Suppressor macrophage treated with lipopolysaccharide for 1 hour (primary cell): ENCODE measurements at regions not wholly inside any gene's neighbourhood (a gene's known extent, or its start where the extent isn't known, plus 50 kb on each side); places are given as distances from the start of the nearest gene placed in this dataset.
"Not testable (repeated sequence)": the region's sequence is repeated elsewhere in the genome, so short reads cannot be mapped to it uniquely, and the experiment has no call there.

Experiments
- DNase-seq, 3 donors: peaks; one replicate each; pipeline ENCODE4 v3.0.0-alpha.2; 2020 to 2022

DNA sequence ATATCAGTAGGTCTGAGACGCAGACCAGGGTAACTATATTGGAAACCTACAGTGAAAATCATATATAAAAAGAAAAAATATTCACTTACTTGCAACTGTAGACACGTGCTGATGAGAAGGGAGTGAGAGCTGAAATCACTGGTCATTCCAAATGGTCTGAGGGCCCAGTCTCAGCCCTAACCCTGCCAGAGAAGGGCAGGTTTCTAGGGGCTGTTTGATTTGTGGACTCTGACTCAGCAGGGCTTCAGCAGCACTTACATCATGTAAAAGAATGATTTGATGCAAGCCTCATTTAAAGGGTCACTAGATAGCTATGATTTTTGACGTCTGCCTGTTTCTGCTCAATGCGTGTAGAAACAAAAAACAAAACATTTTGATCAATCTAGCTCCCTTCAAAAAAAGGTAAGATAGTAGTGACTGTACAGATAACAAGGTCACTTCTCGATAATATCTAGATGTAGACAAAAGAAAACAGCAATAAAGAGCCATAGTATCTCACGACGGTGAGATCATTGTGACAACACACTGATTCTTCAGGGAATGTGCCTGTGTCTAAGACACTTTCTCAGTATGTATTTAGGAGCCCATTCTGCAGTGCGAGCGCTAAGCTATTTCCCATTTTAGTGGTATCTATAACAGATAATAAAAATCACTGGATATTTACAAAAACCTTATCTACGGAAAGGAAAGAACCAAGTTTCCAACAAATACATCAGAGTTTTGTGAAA lies 307.2 kb downstream of the HIVEP2 start:
- DNase-seq = no peak

- no peak for DNase-seq
Measured at GRCh38 chr6:142642651-142643050, 302.3 kb downstream of the HIVEP2 start.

- DNase-seq = no peak
Measured at GRCh38 chr6:142644866-142645265, 300.1 kb downstream of the HIVEP2 start.

DNA sequence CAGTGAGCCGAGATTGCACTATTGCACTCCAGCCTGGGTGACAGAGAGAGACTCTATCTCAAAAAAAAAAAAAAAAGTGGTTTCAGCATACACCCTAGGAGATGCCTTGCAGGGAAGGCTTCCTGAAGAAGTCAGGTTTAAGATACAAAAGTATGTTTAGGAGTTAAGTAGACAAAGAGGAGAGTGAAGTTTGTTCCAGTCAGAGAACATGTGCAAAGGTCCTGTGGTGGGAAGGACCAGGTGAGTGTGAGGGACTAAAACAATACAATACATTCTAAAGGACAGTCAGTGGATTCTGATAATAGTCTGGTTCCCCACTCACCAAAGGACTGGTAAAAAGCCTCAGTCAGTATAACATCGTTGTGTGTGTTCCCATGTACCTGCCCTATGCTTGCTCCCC lies 299.3 kb downstream of the HIVEP2 start:
- DNase-seq = no peak

GRCh38 chr6:142647449-142648035 lies 297.4 kb downstream of the HIVEP2 start:
- no peak for DNase-seq

DNA sequence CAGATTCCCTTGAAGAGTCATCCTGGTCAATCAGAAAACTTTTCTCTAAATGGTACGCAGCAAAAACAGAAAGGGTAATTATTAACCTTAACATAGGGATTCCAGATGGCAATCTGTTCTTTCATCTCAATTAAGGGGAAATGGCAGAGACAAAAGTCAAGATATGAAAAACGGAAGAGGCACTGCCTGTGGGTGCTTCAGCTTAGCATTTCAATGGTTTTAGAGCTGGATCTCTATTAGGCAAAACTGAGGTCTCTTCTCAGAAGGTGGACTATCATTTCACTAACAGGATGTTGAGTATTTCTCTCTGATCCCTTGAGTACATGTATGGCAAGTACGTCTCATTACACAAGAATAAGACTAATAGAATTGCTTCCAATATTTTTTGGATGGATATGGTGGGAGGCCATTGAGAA lies 296.9 kb downstream of the HIVEP2 start:
- no peak for DNase-seq

GRCh38 chr6:142648526-142648925 lies 296.4 kb downstream of the HIVEP2 start:
- DNase-seq = no peak

DNA sequence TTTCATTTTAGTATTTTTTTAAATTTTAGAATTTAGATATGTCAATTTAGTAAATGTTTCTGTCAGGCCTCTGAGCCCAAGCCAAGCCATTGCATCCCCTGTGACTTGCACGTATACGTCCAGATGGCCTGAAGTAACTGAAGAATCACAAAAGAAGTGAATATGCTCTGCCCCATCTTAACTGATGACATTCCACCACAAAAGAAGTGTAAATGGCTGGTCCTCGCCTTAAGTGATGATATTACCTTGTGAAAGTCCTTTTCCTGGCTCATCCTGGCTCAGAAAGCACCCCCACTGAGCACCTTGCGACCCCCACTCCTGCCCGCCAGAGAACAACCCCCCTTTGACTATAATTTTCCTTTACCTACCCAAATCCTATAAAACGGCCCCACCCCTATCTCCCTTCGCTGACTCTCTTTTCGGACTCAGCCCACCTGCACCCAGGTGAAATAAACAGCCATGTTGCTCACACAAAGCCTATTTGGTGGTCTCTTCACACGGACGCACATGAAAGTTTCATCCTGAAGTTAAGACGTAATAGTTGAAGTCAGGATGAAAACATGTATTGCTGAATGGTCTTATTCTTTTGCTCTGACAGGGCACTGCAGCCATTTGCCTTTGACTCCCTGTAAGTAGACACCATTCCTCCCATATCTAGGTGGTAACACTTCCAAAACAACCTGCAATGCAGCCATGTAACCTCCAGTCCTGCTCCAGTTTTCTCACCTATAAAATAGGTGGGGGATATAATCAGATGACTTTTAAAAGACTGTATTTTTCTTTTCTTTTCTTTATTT lies 295.3 kb downstream of the HIVEP2 start:
- not testable (repeated sequence) for DNase-seq

- no peak for DNase-seq
Measured at GRCh38 chr6:142651384-142651783, 293.6 kb downstream of the HIVEP2 start.

- no peak for DNase-seq
Measured at GRCh38 chr6:142653710-142654420, 291.1 kb downstream of the HIVEP2 start.

DNA sequence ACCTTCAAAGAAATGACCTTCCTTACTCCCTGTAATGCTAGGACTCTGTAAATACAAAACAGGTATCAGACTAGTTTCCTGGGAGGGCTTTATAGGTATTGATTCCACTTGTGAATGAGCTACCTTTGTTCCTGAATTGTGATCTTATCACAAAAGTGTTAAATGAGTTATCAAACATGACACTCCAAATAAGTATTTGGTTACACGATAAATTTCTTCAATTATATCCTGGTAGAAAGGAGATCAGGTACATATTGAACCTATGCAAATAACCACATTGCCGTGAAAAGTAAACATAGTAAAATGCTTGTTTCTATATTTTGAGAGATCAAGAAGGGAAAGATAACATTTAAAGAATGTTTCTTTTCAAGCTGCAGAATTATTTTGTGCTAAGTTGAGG lies 285.3 kb downstream of the HIVEP2 start:
- no peak for DNase-seq

DNA sequence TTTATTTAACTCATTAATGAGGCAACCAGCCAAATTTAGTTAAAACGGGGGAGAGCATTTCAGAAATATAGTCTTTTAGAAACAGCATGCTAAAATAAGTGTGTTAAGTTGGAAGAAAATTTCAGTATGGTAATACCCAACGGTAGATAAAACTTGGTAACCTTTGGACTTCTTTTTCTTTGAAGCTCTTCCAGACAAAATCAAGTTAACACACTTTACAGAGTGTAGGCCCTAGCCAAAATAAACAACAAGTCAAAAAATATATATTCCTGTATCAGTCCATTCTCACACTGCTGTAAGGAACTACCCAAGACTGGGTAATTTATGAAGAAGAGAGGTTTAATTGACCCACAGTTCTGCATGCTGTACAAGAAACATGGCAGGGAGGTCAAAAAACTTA lies 279.6 kb downstream of the HIVEP2 start:
- DNase-seq = no peak

DNA sequence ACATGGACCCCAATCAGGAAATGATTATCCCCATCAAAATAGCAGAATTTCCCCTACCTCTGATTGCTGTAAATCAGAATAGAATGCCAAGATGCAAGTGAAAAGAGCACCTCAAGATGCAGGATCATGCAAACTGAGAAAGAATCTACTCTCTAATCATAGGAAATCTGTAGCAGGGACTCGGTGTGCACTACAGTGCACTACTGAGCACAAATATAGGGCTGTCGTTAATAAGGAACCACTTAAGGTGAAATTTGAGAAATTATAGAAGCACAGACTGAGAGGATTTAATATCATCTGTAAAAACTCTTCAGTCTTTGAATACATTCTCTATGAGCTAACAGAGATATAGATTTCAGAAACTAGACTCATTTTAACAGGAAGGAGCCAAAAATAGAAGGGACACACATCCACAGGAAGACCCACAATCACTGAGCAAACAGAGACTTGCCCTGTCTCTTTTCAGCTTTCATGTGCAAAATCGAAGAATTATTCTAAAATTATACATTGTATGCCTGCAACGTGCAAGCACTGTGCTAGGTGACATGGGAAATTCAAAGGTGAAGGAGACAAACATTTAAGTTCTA lies 278.3 kb downstream of the HIVEP2 start:
- no peak for DNase-seq

DNA sequence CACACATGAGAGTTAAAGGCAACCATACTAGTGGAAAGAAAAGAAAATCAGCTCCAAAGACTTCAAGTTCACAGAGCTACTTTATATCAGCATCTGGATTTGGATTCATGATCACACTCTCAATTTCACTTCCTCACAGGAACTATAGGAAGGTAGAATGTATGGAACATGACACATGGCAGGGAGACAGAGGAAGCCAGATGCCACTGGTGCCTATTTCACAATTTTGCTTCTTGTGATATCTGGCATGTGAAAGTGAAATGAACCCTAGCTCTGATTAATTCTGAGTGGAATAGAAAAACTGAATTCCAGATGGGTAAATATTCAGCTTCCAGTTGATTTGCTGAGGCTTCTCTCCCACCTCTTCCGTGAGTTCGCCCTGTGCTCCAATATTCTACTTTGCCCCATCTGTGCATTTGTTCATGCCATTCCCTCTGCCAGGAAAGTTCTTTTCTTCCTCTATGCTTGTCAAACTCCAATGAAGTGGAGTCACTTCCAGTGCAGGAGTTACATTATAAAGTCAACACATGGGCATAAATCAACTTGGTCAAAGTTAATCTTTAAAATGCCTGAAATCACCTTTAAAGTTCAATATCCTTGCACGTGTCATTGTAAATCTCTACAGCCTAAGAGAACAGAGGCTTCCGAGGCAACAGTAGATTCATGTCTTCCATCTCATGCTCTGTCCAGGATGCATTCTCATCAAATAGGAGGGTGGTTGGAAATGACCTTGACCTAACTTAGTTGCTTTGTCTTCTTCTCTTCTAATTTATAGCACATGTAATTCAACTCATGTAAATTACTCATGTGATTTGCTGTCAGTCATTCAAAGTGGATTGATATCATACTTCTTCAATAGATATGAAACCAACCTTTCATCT lies 275.3 kb downstream of the HIVEP2 start:
- peak; percentile 37 to 53 (median 42) for DNase-seq

DNA sequence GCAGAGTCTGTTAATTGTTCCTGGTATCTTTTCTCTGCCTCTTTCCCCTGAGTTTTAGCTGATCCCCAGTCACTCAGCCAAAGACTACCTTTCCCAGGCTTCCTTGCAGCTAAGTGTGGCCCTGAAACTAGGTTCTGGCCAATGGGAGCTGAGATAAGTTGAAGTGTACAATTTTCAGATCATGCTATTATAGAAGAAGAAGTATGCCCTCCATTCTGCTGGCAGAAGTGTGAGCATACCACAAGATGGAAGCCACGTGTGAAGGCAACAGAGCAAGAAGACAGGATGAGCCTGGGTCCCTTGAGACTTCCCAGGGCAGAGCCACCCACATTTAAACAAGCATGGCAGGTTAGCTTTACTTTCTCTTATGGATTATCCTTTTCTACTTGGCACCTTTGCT lies 273.2 kb downstream of the HIVEP2 start:
- DNase-seq = no peak

GRCh38 chr6:142675517-142675916 lies 269.5 kb downstream of the HIVEP2 start:
- DNase-seq = no peak

GRCh38 chr6:142676027-142676443 lies 268.9 kb downstream of the HIVEP2 start:
- DNase-seq = no peak

DNA sequence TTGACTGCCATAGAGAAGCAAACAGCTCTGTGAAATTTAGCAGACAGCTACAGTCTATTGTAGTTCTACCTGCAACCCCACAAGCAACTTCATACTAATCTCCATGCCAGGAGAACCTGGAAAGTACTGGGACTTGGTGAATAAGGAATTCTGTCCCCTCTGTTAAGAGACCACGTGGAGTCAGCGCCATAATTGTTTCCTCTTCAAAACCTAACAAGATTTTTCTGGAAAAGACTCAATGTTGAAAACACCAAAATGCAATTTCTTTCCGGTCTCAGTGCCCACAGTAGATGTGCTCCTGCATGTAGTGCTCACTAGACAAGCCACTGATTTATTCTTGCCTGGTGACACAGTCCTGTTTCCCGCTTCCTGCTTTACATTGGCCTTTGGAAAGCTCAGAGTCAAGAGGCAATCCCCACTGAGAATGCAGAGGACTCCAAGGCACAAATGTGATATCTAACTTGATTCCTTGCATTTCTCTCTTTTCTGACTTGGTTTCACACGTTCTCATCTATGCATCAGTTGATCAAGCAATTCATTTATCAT lies 268.3 kb downstream of the HIVEP2 start:
- DNase-seq = no peak

DNA sequence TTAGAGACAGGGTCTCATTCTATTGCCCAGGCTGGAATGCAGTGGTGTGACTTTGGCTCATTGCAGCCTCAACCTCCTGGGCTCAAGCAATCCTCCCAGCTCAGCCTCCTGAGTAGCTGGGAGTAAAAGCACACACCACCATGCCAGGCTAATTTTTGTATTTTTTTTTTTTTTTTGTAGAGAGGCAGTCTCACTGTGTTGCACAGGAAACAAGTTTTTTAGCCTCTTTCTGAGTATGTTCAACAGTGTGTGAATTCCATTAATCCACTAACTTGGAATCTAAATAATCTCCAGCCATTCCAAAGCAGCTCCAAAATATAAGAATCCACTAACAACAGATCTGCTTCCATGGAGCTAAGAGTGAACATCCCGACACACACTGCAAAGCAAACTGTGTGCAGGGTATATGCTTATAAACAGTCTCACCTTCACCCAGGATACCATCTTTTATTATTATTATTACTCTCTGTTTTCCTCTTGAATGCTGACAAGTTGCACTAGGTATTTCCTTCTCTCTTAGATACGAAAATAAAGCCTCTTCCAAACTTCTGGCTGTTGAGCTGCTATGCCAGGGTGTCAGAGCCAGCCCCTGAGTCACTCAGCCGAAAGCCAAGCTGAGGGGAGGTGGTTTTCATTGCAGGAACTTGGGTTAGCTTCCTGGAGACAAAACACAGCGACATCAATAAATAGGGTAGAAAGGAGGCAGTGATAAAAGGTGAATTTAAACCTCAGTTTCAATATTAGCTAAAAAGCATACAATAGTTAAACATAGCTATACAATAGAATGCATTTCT lies 264.9 kb downstream of the HIVEP2 start:
- no peak for DNase-seq

GRCh38 chr6:142681099-142681498 lies 263.9 kb downstream of the HIVEP2 start:
- DNase-seq = no peak

- DNase-seq = no peak
Measured at GRCh38 chr6:142682985-142683384, 262.0 kb downstream of the HIVEP2 start.
